Upper lobe of left lung (tissue), 4 donors: ENCODE measurements at regions not wholly inside any gene's neighbourhood (a gene's known extent, or its start where the extent isn't known, plus 50 kb on each side); places are given as distances from the start of the nearest gene placed in this dataset.
"Not testable (repeated sequence)": the region's sequence is repeated elsewhere in the genome, so short reads cannot be mapped to it uniquely, and the experiment has no call there.

Experiments used
- EP300 ChIP-seq, 4 donors: sonication (generic); formaldehyde crosslinking; IDR thresholded peaks; one replicate each; pipeline ENCODE4 v1.5.1; 2017; ENCODE audit warnings: antibody characterized with exemption in 4 of 4, control low read depth in 2 of 4
- POLR2AphosphoS5 ChIP-seq, 2 donors: sonication (generic); formaldehyde crosslinking; IDR thresholded peaks; one replicate each; pipeline ENCODE4 v1.5.1; 2017; ENCODE audit warnings: antibody characterized with exemption in 2 of 2
- TF ChIP-seq, protein P1 (sequence below), 6 experiments: fragments of 450-650 bp in 4 of 6; fragments of 200-600 bp in 2 of 6; sonication (generic) in 2 of 6; IDR thresholded peaks; one replicate each; pipeline ENCODE4 v1.5.1; 2016 to 2019; ENCODE audit warnings: antibody characterized with exemption in 6 of 6

DNA sequence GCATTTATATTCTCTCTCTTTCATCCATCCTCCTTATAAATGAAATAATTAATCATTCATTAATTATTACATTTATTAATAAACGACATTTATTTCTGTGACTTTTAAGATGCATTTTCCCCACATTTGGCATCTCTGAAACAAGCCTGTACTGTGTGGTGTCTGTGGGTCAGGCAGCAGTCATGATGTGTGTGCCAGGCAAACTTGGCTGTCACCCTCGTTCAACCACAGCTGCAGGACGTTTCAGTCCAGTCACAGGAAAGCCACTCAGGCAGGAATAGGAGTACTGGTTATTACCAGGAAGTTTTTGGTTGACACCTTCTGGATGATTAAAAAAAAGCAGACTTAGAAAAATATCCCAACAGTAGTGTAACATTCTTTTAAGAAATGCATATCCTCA, 175.6 kb upstream of the LRRC61 start:
- TF ChIP-seq, protein P1, sequence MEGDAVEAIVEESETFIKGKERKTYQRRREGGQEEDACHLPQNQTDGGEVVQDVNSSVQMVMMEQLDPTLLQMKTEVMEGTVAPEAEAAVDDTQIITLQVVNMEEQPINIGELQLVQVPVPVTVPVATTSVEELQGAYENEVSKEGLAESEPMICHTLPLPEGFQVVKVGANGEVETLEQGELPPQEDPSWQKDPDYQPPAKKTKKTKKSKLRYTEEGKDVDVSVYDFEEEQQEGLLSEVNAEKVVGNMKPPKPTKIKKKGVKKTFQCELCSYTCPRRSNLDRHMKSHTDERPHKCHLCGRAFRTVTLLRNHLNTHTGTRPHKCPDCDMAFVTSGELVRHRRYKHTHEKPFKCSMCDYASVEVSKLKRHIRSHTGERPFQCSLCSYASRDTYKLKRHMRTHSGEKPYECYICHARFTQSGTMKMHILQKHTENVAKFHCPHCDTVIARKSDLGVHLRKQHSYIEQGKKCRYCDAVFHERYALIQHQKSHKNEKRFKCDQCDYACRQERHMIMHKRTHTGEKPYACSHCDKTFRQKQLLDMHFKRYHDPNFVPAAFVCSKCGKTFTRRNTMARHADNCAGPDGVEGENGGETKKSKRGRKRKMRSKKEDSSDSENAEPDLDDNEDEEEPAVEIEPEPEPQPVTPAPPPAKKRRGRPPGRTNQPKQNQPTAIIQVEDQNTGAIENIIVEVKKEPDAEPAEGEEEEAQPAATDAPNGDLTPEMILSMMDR (IDR thresholded peaks at IDR 0.05), result not testable (repeated sequence)
- TF ChIP-seq POLR2AphosphoS5, EP300 (IDR thresholded peaks at IDR 0.05): not testable (repeated sequence)
